SK-N-SH treated with all-trans-retinoic acid at 6 μM for 48 hours (cell line): ENCODE measurements at regions not wholly inside any gene's neighbourhood (a gene's known extent, or its start where the extent isn't known, plus 50 kb on each side); places are given as distances from the start of the nearest gene placed in this dataset.

Experiments
- ARNTL ChIP-seq: fragments of 450-650 bp; formaldehyde crosslinking; IDR thresholded peaks from 2 replicates; pipeline ENCODE4 v1.5.0; 2020; ENCODE audit warnings: low read depth, mild to moderate bottlenecking, moderate library complexity, borderline replicate concordance
- GLIS3 ChIP-seq: fragments of 250-450 bp; sonication (Bioruptor Pico); IDR thresholded peaks from 2 replicates; pipeline ENCODE4 v1.5.0; 2020; ENCODE audit warnings: mild to moderate bottlenecking, moderate library complexity
- ISL1 ChIP-seq: fragments of 250-450 bp; sonication (Bioruptor Pico); IDR thresholded peaks from 2 replicates; pipeline ENCODE4 v2.1.2; 2022; ENCODE audit warnings: mild to moderate bottlenecking, moderate library complexity
- PPARA ChIP-seq: fragments of 250-450 bp; sonication (Bioruptor Pico); IDR thresholded peaks from 2 replicates; pipeline ENCODE4 v1.5.0; 2020; ENCODE audit warnings: mild to moderate bottlenecking, borderline replicate concordance
- TCF4 ChIP-seq: fragments of 250-450 bp; sonication (Bioruptor Pico); IDR thresholded peaks from 2 replicates; pipeline ENCODE4 v1.8.0; 2021; ENCODE audit warnings: mild to moderate bottlenecking, moderate library complexity, borderline replicate concordance
- TF ChIP-seq, protein P1 (sequence below): fragments of 250-450 bp; sonication (Bioruptor Pico); IDR thresholded peaks from 2 replicates; pipeline ENCODE4 v1.5.1; 2020; ENCODE audit warnings: low read depth, mild to moderate bottlenecking, moderate library complexity
- TF ChIP-seq, protein P2 (sequence below): fragments of 250-450 bp; sonication (Bioruptor Pico); IDR thresholded peaks from 2 replicates; pipeline ENCODE4 v1.5.0; 2020; ENCODE audit warnings: mild to moderate bottlenecking, moderate library complexity

DNA sequence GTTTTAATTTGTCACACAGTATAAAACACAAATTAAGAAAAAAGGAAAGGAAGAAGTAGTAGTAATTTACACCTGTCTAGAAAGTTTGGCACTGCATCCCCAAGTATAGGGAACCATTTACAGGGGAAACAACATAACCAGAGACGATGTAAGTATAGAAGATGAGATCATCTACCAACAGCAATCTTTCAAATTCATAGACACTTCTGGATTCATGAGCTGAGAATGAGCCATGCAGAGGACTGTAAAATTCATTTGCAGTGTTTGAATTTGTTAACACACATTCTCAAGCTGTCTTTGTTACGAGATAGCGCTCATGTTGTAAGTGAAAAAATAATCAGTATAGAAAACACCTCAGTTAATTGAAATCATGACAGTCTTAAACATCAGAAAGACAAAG, 337.0 kb upstream of the MEOX2 start:
- TF ChIP-seq TCF4 (CRISPR knock-in tag) (no peak), ISL1 (CRISPR knock-in tag) (no peak), PPARA (CRISPR knock-in tag) (no peak), GLIS3 (CRISPR knock-in tag) (no peak), ARNTL (no peak)
- TF ChIP-seq, protein P1, sequence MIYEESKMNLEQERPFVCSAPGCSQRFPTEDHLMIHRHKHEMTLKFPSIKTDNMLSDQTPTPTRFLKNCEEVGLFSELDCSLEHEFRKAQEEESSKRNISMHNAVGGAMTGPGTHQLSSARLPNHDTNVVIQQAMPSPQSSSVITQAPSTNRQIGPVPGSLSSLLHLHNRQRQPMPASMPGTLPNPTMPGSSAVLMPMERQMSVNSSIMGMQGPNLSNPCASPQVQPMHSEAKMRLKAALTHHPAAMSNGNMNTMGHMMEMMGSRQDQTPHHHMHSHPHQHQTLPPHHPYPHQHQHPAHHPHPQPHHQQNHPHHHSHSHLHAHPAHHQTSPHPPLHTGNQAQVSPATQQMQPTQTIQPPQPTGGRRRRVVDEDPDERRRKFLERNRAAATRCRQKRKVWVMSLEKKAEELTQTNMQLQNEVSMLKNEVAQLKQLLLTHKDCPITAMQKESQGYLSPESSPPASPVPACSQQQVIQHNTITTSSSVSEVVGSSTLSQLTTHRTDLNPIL (CRISPR knock-in tag) = no peak
- TF ChIP-seq, protein P2, sequence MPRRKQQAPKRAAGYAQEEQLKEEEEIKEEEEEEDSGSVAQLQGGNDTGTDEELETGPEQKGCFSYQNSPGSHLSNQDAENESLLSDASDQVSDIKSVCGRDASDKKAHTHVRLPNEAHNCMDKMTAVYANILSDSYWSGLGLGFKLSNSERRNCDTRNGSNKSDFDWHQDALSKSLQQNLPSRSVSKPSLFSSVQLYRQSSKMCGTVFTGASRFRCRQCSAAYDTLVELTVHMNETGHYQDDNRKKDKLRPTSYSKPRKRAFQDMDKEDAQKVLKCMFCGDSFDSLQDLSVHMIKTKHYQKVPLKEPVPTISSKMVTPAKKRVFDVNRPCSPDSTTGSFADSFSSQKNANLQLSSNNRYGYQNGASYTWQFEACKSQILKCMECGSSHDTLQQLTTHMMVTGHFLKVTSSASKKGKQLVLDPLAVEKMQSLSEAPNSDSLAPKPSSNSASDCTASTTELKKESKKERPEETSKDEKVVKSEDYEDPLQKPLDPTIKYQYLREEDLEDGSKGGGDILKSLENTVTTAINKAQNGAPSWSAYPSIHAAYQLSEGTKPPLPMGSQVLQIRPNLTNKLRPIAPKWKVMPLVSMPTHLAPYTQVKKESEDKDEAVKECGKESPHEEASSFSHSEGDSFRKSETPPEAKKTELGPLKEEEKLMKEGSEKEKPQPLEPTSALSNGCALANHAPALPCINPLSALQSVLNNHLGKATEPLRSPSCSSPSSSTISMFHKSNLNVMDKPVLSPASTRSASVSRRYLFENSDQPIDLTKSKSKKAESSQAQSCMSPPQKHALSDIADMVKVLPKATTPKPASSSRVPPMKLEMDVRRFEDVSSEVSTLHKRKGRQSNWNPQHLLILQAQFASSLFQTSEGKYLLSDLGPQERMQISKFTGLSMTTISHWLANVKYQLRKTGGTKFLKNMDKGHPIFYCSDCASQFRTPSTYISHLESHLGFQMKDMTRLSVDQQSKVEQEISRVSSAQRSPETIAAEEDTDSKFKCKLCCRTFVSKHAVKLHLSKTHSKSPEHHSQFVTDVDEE = no peak
